H1 (cell line): ENCODE measurements at regions not wholly inside any gene's neighbourhood (a gene's known extent, or its start where the extent isn't known, plus 50 kb on each side); places are given as distances from the start of the nearest gene placed in this dataset.
A peak's percentile ranks its signal among the peaks of the same experiment; 100 is the strongest.

Experiments
- CTCF ChIA-PET: fragments of 300-600 bp; sonication (Branson Sonifier 250); formaldehyde crosslinking; loops from one replicate; lab custom pipeline; 2021; ENCODE audit not compliant: partially characterized antibody; lab: Charles Lee
- POLR2A ChIA-PET: fragments of 300-600 bp; sonication (Branson Sonifier 250); formaldehyde crosslinking; loops from one replicate; lab custom pipeline; 2021; ENCODE audit warnings: inconsistent platforms; ENCODE audit not compliant: partially characterized antibody; lab: Charles Lee
- DNase-seq, 2 experiments: peaks; one replicate each; pipeline versions ENCODE4 v3.0.0 to v3.0.0-alpha.2; 2010 to 2022; ENCODE audit warnings: low spot score in 2 of 2, low read depth in 1 of 2, mixed read lengths in 1 of 2
- FAIRE-seq: peaks from 2 replicates; lab custom pipeline; 2011; peaks lifted over from hg19 to GRCh38; lab: Jason Lieb, UNC
- H2AFZ ChIP-seq: 2 replicates; pipeline ENCODE4 v1.8.1; 2012; ENCODE audit warnings: low read length, inconsistent platforms
- H2AK5ac ChIP-seq: 2 replicates; pipeline ENCODE4 v1.6.1; 2013; ENCODE audit warnings: low read depth, low read length
- H2BK120ac ChIP-seq: replicated peaks from 2 replicates; pipeline ENCODE3; 2013; ENCODE audit warnings: low read depth, low read length, inconsistent platforms
- H2BK12ac ChIP-seq: 2 replicates; pipeline ENCODE4 v1.6.1; 2013; ENCODE audit warnings: low read depth, low read length
- H2BK15ac ChIP-seq: 2 replicates; pipeline ENCODE4 v1.6.1; 2013; ENCODE audit warnings: low read length
- H2BK20ac ChIP-seq: 2 replicates; pipeline ENCODE4 v1.6.1; 2013; ENCODE audit warnings: low read length
- H2BK5ac ChIP-seq: 2 replicates; pipeline ENCODE4 v1.6.1; 2013; ENCODE audit warnings: low read depth, low read length
- H3K14ac ChIP-seq: 2 replicates; pipeline ENCODE4 v1.6.1; 2013; ENCODE audit warnings: inconsistent platforms; ENCODE audit not compliant: insufficient read length
- H3K18ac ChIP-seq: 2 replicates; pipeline ENCODE4 v1.6.1; 2013; ENCODE audit warnings: low read length; ENCODE audit errors: extremely low read depth
- H3K23ac ChIP-seq: 2 replicates; pipeline ENCODE4 v1.6.1; 2013; ENCODE audit warnings: inconsistent platforms; ENCODE audit not compliant: insufficient read length
- H3K23me2 ChIP-seq: 2 replicates; pipeline ENCODE4 v1.6.1; 2013; ENCODE audit warnings: low read depth, low read length
- H3K27ac ChIP-seq: 2 replicates; pipeline ENCODE4 v1.6.1; 2011; ENCODE audit warnings: low read depth, low read length, inconsistent platforms
- H3K27me3 ChIP-seq, 4 experiments: replicated peaks in 1 of 4; 1 replicate in 1 of 4; 2 replicates in 3 of 4; pipeline versions ENCODE4 v1.6.1 to v1.8.1; 2011 to 2013; ENCODE audit warnings: low read length in 3 of 4, mild to moderate bottlenecking in 3 of 4, inconsistent platforms in 2 of 4, mixed read lengths in 2 of 4, moderate library complexity in 1 of 4; ENCODE audit not compliant: control insufficient read depth in 3 of 4, insufficient read depth in 3 of 4; ENCODE audit errors: extremely low read depth in 1 of 4
- H3K36me3 ChIP-seq, 4 experiments: 2 replicates each; pipeline versions ENCODE4 v1.6.1 to v1.8.1; 2011 to 2013; ENCODE audit warnings: mild to moderate bottlenecking in 4 of 4, low read length in 3 of 4, moderate library complexity in 2 of 4, control low read depth in 1 of 4, inconsistent platforms in 1 of 4; ENCODE audit not compliant: insufficient read depth in 4 of 4, control insufficient read depth in 2 of 4
- H3K4ac ChIP-seq: replicated peaks from 2 replicates; pipeline ENCODE3; 2013; ENCODE audit warnings: low read length, low read depth, mixed read lengths, inconsistent platforms; ENCODE audit not compliant: insufficient read length
- H3K4me1 ChIP-seq, 4 experiments: replicated peaks in 1 of 4; 1 replicate in 1 of 4; 2 replicates in 3 of 4; pipeline versions ENCODE4 v1.6.1 to v1.8.1; 2011 to 2013; ENCODE audit warnings: low read length in 3 of 4, inconsistent platforms in 2 of 4, mixed read lengths in 1 of 4; ENCODE audit not compliant: insufficient read depth in 4 of 4, control insufficient read depth in 3 of 4
- H3K4me2 ChIP-seq, 2 experiments: 2 replicates each; pipeline versions ENCODE4 v1.6.1 to v1.8.1; 2011 to 2013; ENCODE audit warnings: low read depth in 2 of 2, low read length in 2 of 2, control low read depth in 1 of 2, inconsistent platforms in 1 of 2, mild to moderate bottlenecking in 1 of 2; ENCODE audit not compliant: insufficient read depth in 1 of 2
- H3K4me3 ChIP-seq, 4 experiments: fragments of 200-600, 300-600 bp in 1 of 4; sonication (generic), shearing (Covaris generic), sonication (Bioruptor Twin) in 1 of 4; 2 replicates each; pipeline versions ENCODE4 v1.5.1 to v1.8.1; 2011 to 2016; ENCODE audit warnings: low read length in 4 of 4, low read depth in 3 of 4, control low read depth in 2 of 4, inconsistent platforms in 2 of 4, mild to moderate bottlenecking in 2 of 4, mixed read lengths in 1 of 4, moderate library complexity in 1 of 4; ENCODE audit not compliant: insufficient read depth in 2 of 4; ENCODE audit errors: extremely low read depth in 1 of 4
- H3K56ac ChIP-seq: replicated peaks from 2 replicates; pipeline ENCODE3; 2013; ENCODE audit warnings: low read depth, mild to moderate bottlenecking, mixed read lengths, low read length, inconsistent platforms; ENCODE audit not compliant: insufficient read length
- H3K79me1 ChIP-seq: 2 replicates; pipeline ENCODE4 v1.6.1; 2013; ENCODE audit warnings: low read depth, low read length, control low read depth
- H3K79me2 ChIP-seq, 2 experiments: 2 replicates each; pipeline versions ENCODE4 v1.6.1 to v1.8.1; 2012 to 2013; ENCODE audit warnings: low read length in 2 of 2, mild to moderate bottlenecking in 2 of 2, inconsistent platforms in 1 of 2; ENCODE audit not compliant: insufficient read depth in 2 of 2, control insufficient read depth in 1 of 2
- H3K9ac ChIP-seq, 4 experiments: replicated peaks in 1 of 4; 1 replicate in 1 of 4; 2 replicates in 3 of 4; pipeline versions ENCODE4 v1.6.1 to v1.8.1; 2011 to 2013; ENCODE audit warnings: low read depth in 3 of 4, low read length in 3 of 4, control low read depth in 2 of 4, mild to moderate bottlenecking in 2 of 4, moderate library complexity in 2 of 4, inconsistent platforms in 1 of 4; ENCODE audit errors: extremely low read depth in 1 of 4
- H3K9me3 ChIP-seq, 2 experiments: 2 replicates each; pipeline versions ENCODE4 v1.6.1 to v1.8.1; 2012 to 2013; ENCODE audit warnings: mild to moderate bottlenecking in 2 of 2, moderate library complexity in 2 of 2, control low read depth in 1 of 2, inconsistent platforms in 1 of 2, low read depth in 1 of 2, low read length in 1 of 2, mixed read lengths in 1 of 2; ENCODE audit not compliant: insufficient read depth in 2 of 2
- H4K20me1 ChIP-seq, 2 experiments: replicated peaks in 1 of 2; 2 replicates each; pipeline versions ENCODE3 to v1.8.1; 2011 to 2013; ENCODE audit warnings: inconsistent platforms in 2 of 2, low read length in 2 of 2, mild to moderate bottlenecking in 1 of 2; ENCODE audit not compliant: insufficient read depth in 2 of 2, control insufficient read depth in 1 of 2
- H4K5ac ChIP-seq: 2 replicates; pipeline ENCODE4 v1.6.1; 2013; ENCODE audit warnings: low read length, low read depth, mixed read lengths, inconsistent platforms; ENCODE audit not compliant: insufficient read length
- H4K8ac ChIP-seq: 2 replicates; pipeline ENCODE4 v1.8.0; 2013; ENCODE audit warnings: mild to moderate bottlenecking, moderate library complexity, low read length, inconsistent platforms; ENCODE audit not compliant: insufficient read depth; ENCODE audit errors: extremely low read depth
- H4K91ac ChIP-seq: replicated peaks from 2 replicates; pipeline ENCODE3; 2013; ENCODE audit warnings: low read length, mixed read lengths, inconsistent platforms; ENCODE audit not compliant: insufficient read length
- BCL11A ChIP-seq, 2 experiments: IDR thresholded peaks; one replicate each; pipeline ENCODE4 v1.6.1; 2011; ENCODE audit warnings: low read depth in 2 of 2, low read length in 2 of 2, mild to moderate bottlenecking in 2 of 2
- CBX8 ChIP-seq: fragments of 300-800, 300-1000 bp; sonication (generic); IDR thresholded peaks from 2 replicates; pipeline ENCODE4 v1.7.1; 2016; ENCODE audit warnings: low read depth, low read length, borderline replicate concordance
- CTBP2 ChIP-seq: IDR thresholded peaks from 2 replicates; pipeline ENCODE4 v1.7.0; 2011; ENCODE audit warnings: borderline replicate concordance, mild to moderate bottlenecking, moderate library complexity, mixed read lengths, low read length; ENCODE audit not compliant: insufficient read depth, insufficient read length
- JUND ChIP-seq: IDR thresholded peaks from 2 replicates; pipeline ENCODE4 v1.6.1; 2011; ENCODE audit warnings: mild to moderate bottlenecking, improper control_type of control experiment, low read length
- POLR2AphosphoS5 ChIP-seq: IDR thresholded peaks from 2 replicates; pipeline ENCODE4 v1.6.1; 2011; ENCODE audit warnings: low read depth, low read length
- RBBP5 ChIP-seq: IDR thresholded peaks from 2 replicates; pipeline ENCODE4 v1.7.1; 2012; ENCODE audit warnings: low read depth, mild to moderate bottlenecking, inconsistent platforms, low read length, moderate library complexity, borderline replicate concordance
- TAF1 ChIP-seq: IDR thresholded peaks from 2 replicates; pipeline ENCODE4 v1.6.1; 2011; ENCODE audit warnings: mild to moderate bottlenecking, low read depth, low read length
- WGBS, 2 experiments: shearing (Covaris generic) in 1 of 2; methylation state at CpG; one replicate each; pipeline versions ENCODE4 v1.1.6 to v1.1.7; 2013 to 2015; ENCODE audit warnings: low lambda C conversion rate in 2 of 2, mixed read lengths in 2 of 2, inconsistent platforms in 1 of 2, low coverage in 1 of 2, missing lambda C conversion rate in 1 of 2; ENCODE audit not compliant: insufficient replicate concordance in 2 of 2, insufficient coverage in 1 of 2, insufficient read length in 1 of 2; ENCODE audit errors: extremely low coverage in 1 of 2, missing lambda C conversion rate in 1 of 2; 5-methylcytosine and 5-hydroxymethylcytosine counted together
- TF ChIP-seq, protein P1 (sequence below): IDR thresholded peaks from 2 replicates; pipeline ENCODE4 v1.6.1; 2011; ENCODE audit warnings: low read length, improper control_type of control experiment
- TF ChIP-seq, protein P2 (sequence below): IDR thresholded peaks from 2 replicates; pipeline ENCODE4 v1.6.1; 2012; ENCODE audit warnings: inconsistent platforms
- TF ChIP-seq, protein P3 (sequence below): IDR thresholded peaks from 2 replicates; pipeline ENCODE4 v1.6.1; 2012; ENCODE audit warnings: low read length, inconsistent platforms

DNA sequence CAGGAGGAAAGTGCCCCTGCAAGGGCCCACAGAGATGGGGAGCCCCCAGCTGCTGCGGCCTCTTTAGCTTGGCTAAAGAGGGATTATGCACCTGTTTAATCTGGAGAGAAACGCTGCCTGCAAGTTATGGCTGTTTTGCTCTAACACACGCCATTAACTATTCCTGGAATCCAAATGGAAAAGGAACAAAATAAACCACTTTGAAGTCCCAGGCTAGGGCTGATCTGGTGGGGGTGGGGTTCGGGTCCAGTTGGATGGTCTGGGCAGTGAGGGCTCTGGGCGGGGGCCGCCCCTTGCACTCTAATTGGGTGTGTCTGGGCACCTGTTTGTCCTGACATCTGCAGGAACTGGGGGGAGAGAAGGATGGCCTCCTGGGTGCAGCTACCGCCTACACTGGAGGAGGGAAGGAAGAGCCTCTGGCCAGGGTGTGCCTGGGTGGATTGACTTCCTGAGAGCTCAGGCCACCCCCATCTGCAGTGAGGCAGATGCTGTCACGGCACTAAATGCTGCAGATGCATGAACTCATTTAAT is 300.6 kb downstream of the ZEB1 start:
- no peak overlapping the region; the same call in 1 of the 2 replicates for H2BK5ac ChIP-seq
- no peak overlapping the region for H3K4me2 ChIP-seq
- H3K9ac ChIP-seq: no peak overlapping the region
- no peak overlapping the region for H4K5ac ChIP-seq
- 0 out of 2 replicates have a peak overlapping the region, but pooled peaks have one; percentile 23 for H2BK12ac ChIP-seq
- H3K36me3 ChIP-seq: no peaks in the 10 kb centered on the region
- no peaks in the 10 kb centered on the region for H3K79me1 ChIP-seq
- H3K27ac ChIP-seq: no peak overlapping the region
- no peak for FAIRE-seq
- peak overlapping the region; percentile 61 for H3K4ac ChIP-seq
- H2BK15ac ChIP-seq: no peak overlapping the region
- no peak overlapping the region for H3K56ac ChIP-seq
- H3K9me3 ChIP-seq: no peaks in the 10 kb centered on the region
- H3K79me2 ChIP-seq: no peaks in the 10 kb centered on the region
- 89% methylated on average over 7 of the region's 8 CpGs; no CpG with 5 or more reads in 1 of the 2 experiments for WGBS, 2 experiments
- H2AK5ac ChIP-seq: no peak overlapping the region; the same call in 1 of the 2 replicates
- H3K14ac ChIP-seq: no peak overlapping the region
- H3K23ac ChIP-seq: no peak overlapping the region
- ChIA-PET POLR2A (no interaction called here), CTCF (interaction anchor here (0.6 to 5.5 kb wide), 15 partner anchors 7 to 187 kb away, joined by 3 to 39 read pairs (median 4); no protein-coding TSS in a partner anchor)
- H2BK20ac ChIP-seq: no peak overlapping the region
- H4K91ac ChIP-seq: no peak overlapping the region
- no peak overlapping the region; the same call in 1 of the 2 replicates for H4K8ac ChIP-seq
- H3K18ac ChIP-seq: no peak overlapping the region; the same call in 1 of the 2 replicates
- H3K4me3 ChIP-seq: no peak overlapping the region
- H2BK120ac ChIP-seq: no peak overlapping the region
- DNase-seq: no peak
- H3K4me1 ChIP-seq: peaks cover 0 to 2% (median under 1%) of the 10 kb centered on the region in 4 experiments; a peak in 4 of 7 replicates
- no peaks in the 10 kb centered on the region for H3K27me3 ChIP-seq
- H4K20me1 ChIP-seq: no peaks in the 10 kb centered on the region
- no peak overlapping the region for H2AFZ ChIP-seq
- H3K23me2 ChIP-seq: no peaks in the 10 kb centered on the region
- TF ChIP-seq, protein P1, sequence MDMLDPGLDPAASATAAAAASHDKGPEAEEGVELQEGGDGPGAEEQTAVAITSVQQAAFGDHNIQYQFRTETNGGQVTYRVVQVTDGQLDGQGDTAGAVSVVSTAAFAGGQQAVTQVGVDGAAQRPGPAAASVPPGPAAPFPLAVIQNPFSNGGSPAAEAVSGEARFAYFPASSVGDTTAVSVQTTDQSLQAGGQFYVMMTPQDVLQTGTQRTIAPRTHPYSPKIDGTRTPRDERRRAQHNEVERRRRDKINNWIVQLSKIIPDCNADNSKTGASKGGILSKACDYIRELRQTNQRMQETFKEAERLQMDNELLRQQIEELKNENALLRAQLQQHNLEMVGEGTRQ: no peak
- TF ChIP-seq JUND (no peak), CTBP2 (no peak), POLR2AphosphoS5 (no peak), RBBP5 (no peak), TAF1 (no peak), CBX8 (no peak), BCL11A (IDR thresholded peaks at IDR 0.05; ENCODE audit: low read depth in 2 of 2, low read length in 2 of 2) (no peak)
- TF ChIP-seq, protein P2, sequence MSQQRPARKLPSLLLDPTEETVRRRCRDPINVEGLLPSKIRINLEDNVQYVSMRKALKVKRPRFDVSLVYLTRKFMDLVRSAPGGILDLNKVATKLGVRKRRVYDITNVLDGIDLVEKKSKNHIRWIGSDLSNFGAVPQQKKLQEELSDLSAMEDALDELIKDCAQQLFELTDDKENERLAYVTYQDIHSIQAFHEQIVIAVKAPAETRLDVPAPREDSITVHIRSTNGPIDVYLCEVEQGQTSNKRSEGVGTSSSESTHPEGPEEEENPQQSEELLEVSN: no peak
- TF ChIP-seq, protein P3, sequence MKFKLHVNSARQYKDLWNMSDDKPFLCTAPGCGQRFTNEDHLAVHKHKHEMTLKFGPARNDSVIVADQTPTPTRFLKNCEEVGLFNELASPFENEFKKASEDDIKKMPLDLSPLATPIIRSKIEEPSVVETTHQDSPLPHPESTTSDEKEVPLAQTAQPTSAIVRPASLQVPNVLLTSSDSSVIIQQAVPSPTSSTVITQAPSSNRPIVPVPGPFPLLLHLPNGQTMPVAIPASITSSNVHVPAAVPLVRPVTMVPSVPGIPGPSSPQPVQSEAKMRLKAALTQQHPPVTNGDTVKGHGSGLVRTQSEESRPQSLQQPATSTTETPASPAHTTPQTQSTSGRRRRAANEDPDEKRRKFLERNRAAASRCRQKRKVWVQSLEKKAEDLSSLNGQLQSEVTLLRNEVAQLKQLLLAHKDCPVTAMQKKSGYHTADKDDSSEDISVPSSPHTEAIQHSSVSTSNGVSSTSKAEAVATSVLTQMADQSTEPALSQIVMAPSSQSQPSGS: no peak
